ENCODE measurements at regions not wholly inside any gene's neighbourhood (a gene's known extent, or its start where the extent isn't known, plus 50 kb on each side); places are given as distances from the start of the nearest gene placed in this dataset.

DNA sequence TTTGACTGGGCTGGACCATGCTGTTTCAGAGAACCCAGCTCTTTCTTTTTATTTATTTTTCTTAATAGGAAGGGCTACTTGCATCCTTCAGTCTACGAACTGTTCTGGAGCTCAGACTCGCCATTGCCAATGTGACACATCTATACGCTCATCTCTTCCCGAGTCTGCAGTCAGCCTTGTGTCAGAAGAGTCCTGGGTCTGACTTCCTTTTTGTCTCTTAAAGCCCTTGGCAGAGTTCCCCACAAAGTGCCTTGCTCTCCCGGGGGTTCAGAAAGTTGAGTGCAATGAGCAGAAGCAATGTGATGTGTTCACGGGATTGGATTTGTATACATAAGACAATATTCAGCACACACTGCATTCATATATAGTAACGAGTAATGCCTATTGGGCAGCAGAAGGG, 140.4 kb downstream of the ATPSCKMT start:
- TF ChIP-seq, protein P1, sequence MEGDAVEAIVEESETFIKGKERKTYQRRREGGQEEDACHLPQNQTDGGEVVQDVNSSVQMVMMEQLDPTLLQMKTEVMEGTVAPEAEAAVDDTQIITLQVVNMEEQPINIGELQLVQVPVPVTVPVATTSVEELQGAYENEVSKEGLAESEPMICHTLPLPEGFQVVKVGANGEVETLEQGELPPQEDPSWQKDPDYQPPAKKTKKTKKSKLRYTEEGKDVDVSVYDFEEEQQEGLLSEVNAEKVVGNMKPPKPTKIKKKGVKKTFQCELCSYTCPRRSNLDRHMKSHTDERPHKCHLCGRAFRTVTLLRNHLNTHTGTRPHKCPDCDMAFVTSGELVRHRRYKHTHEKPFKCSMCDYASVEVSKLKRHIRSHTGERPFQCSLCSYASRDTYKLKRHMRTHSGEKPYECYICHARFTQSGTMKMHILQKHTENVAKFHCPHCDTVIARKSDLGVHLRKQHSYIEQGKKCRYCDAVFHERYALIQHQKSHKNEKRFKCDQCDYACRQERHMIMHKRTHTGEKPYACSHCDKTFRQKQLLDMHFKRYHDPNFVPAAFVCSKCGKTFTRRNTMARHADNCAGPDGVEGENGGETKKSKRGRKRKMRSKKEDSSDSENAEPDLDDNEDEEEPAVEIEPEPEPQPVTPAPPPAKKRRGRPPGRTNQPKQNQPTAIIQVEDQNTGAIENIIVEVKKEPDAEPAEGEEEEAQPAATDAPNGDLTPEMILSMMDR (IDR thresholded peaks at IDR 0.05): no peak
- TF ChIP-seq POLR2AphosphoS5 (IDR thresholded peaks at IDR 0.05; ENCODE audit: insufficient read depth in 1 of 2, low read depth in 1 of 2): no peak
